ENCODE measurements at regions not wholly inside any gene's neighbourhood (a gene's known extent, or its start where the extent isn't known, plus 50 kb on each side); places are given as distances from the start of the nearest gene placed in this dataset.

DNA sequence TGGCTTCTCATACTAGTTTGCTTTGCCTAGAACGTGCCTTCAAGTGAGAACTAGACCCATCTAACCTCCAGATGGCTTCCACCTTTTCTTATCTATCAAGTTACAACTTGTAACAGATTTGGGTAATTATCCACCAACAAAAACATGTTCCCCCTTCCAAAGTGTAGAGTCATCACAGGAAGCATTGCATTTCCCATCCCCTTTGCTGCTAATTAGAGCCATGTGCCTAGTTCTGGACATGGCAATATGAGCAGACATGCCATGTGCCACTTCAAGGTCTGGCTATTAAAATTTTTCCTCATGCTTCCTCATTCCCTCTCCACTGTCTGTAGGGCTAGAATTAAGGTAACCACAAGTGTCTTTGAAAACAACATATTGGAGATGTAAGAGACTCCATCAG is 814.4 kb downstream of the TENT5A start:
- DNase-seq (ENCODE audit: extremely low spot score, unreplicated experiment): no peak
- no peak overlapping the region for H3K27ac Mint-ChIP-seq (ENCODE audit: unreplicated experiment)
- H3K36me3 Mint-ChIP-seq (ENCODE audit: unreplicated experiment): no peaks in the 10 kb centered on the region
- H3K4me1 Mint-ChIP-seq (ENCODE audit: unreplicated experiment): no peaks in the 10 kb centered on the region
- TF ChIP-seq, protein P1, sequence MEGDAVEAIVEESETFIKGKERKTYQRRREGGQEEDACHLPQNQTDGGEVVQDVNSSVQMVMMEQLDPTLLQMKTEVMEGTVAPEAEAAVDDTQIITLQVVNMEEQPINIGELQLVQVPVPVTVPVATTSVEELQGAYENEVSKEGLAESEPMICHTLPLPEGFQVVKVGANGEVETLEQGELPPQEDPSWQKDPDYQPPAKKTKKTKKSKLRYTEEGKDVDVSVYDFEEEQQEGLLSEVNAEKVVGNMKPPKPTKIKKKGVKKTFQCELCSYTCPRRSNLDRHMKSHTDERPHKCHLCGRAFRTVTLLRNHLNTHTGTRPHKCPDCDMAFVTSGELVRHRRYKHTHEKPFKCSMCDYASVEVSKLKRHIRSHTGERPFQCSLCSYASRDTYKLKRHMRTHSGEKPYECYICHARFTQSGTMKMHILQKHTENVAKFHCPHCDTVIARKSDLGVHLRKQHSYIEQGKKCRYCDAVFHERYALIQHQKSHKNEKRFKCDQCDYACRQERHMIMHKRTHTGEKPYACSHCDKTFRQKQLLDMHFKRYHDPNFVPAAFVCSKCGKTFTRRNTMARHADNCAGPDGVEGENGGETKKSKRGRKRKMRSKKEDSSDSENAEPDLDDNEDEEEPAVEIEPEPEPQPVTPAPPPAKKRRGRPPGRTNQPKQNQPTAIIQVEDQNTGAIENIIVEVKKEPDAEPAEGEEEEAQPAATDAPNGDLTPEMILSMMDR (IDR thresholded peaks at IDR 0.05): no peak
- peaks cover 29% of the 10 kb centered on the region for H3K9me3 Mint-ChIP-seq (ENCODE audit: unreplicated experiment)
- H3K27me3 Mint-ChIP-seq (ENCODE audit: unreplicated experiment): no peaks in the 10 kb centered on the region
- H3K4me3 Mint-ChIP-seq (ENCODE audit: unreplicated experiment): no peak overlapping the region

DNA sequence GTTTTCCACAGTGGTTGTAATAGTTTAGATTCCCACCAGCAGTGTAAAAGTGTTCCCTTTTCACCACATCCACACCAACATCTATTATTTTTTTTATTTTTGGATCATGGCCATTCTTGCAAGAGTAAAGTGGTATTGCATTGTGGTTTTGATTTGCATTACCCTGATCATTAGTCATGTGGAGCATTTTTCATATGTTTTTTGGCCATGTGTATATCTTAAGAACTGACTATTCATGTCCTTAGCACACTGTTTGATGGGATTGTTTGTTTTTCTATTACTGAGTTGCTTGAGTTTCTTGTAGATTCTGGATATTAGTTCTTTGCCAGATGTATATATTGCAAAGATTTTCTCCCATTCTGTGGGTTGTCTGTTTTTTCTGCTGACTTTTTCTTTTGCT is 820.1 kb downstream of the TENT5A start:
- H3K27ac Mint-ChIP-seq (ENCODE audit: unreplicated experiment): no peak overlapping the region
- no peak for DNase-seq (ENCODE audit: extremely low spot score, unreplicated experiment)
- H3K27me3 Mint-ChIP-seq (ENCODE audit: unreplicated experiment): no peaks in the 10 kb centered on the region
- H3K4me1 Mint-ChIP-seq (ENCODE audit: unreplicated experiment): no peaks in the 10 kb centered on the region
- TF ChIP-seq, protein P1 (IDR thresholded peaks at IDR 0.05): no peak
- H3K4me3 Mint-ChIP-seq (ENCODE audit: unreplicated experiment): no peak overlapping the region
- no peaks in the 10 kb centered on the region for H3K36me3 Mint-ChIP-seq (ENCODE audit: unreplicated experiment)
- peaks cover 30% of the 10 kb centered on the region for H3K9me3 Mint-ChIP-seq (ENCODE audit: unreplicated experiment)

- Mint-ChIP-seq H3K9me3 (ENCODE audit: unreplicated experiment) (peaks cover 25% of the 10 kb centered on the region), H3K27me3 (ENCODE audit: unreplicated experiment) (no peaks in the 10 kb centered on the region), H3K36me3 (ENCODE audit: unreplicated experiment) (no peaks in the 10 kb centered on the region), H3K27ac (ENCODE audit: unreplicated experiment) (no peak overlapping the region), H3K4me3 (ENCODE audit: unreplicated experiment) (no peak overlapping the region), H3K4me1 (ENCODE audit: unreplicated experiment) (no peaks in the 10 kb centered on the region)
- DNase-seq (ENCODE audit: extremely low spot score, unreplicated experiment): no peak
- TF ChIP-seq, protein P1 (IDR thresholded peaks at IDR 0.05): no peak
These were observed 822.1 kb downstream of the TENT5A start for GRCh38 chr6:80930376-80930775.

GRCh38 chr6:80923816-80924215 is 817.3 kb downstream of the BCKDHB start:
- H3K4me3 Mint-ChIP-seq (ENCODE audit: unreplicated experiment): no peak overlapping the region
- no peaks in the 10 kb centered on the region for H3K4me1 Mint-ChIP-seq (ENCODE audit: unreplicated experiment)
- no peak for DNase-seq (ENCODE audit: extremely low spot score, unreplicated experiment)
- no peaks in the 10 kb centered on the region for H3K36me3 Mint-ChIP-seq (ENCODE audit: unreplicated experiment)
- TF ChIP-seq, protein P1 (IDR thresholded peaks at IDR 0.05): no peak
- peaks cover 8% of the 10 kb centered on the region for H3K9me3 Mint-ChIP-seq (ENCODE audit: unreplicated experiment)
- no peaks in the 10 kb centered on the region for H3K27me3 Mint-ChIP-seq (ENCODE audit: unreplicated experiment)
- no peak overlapping the region for H3K27ac Mint-ChIP-seq (ENCODE audit: unreplicated experiment)

DNA sequence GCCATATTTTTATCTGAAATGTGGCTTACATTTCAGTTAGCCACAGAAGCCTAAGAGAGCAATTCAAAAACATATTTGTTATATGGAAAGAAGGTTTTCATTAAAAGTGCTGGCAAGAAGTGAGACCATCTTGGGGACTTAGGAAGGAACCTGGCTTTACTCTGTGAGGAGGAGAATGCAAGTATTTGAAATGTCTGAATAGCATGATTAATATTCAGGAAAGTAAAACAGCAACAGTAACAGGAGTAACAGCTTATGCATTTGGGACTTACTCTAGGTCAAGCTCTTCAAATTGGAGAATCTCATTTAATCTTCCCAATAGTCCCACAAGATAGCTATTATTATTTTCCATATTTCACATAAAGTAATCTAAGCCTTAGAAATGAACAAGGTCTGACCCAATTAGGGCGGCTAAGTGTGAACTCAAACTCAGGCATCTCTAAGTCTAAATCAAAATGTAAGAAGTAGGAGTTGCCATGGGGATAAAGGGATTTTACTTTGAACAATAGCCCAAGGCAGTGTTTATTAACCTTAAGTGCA is 816.5 kb downstream of the BCKDHB start:
- H3K27me3 Mint-ChIP-seq (ENCODE audit: unreplicated experiment): no peaks in the 10 kb centered on the region
- H3K4me1 Mint-ChIP-seq (ENCODE audit: unreplicated experiment): no peaks in the 10 kb centered on the region
- peaks cover 8% of the 10 kb centered on the region for H3K9me3 Mint-ChIP-seq (ENCODE audit: unreplicated experiment)
- TF ChIP-seq, protein P1 (IDR thresholded peaks at IDR 0.05): no peak
- H3K36me3 Mint-ChIP-seq (ENCODE audit: unreplicated experiment): no peaks in the 10 kb centered on the region
- H3K27ac Mint-ChIP-seq (ENCODE audit: unreplicated experiment): no peak overlapping the region
- no peak overlapping the region for H3K4me3 Mint-ChIP-seq (ENCODE audit: unreplicated experiment)
- no peak for DNase-seq (ENCODE audit: extremely low spot score, unreplicated experiment)

Measured in osteocyte (in vitro differentiated cells).